Thyroid gland (tissue), 4 donors: ENCODE measurements at regions not wholly inside any gene's neighbourhood (a gene's known extent, or its start where the extent isn't known, plus 50 kb on each side); places are given as distances from the start of the nearest gene placed in this dataset.

Experiments
- CTCF ChIP-seq, 6 experiments: fragments of 200-600 bp in 3 of 6; fragments of 450-650 bp in 3 of 6; sonication (generic) in 3 of 6; IDR thresholded peaks; one replicate each; pipeline ENCODE4 v1.5.1; 2016 to 2019; ENCODE audit warnings: antibody characterized with exemption in 6 of 6, mild to moderate bottlenecking in 2 of 6, inconsistent platforms in 1 of 6, moderate library complexity in 1 of 6
- POLR2A ChIP-seq, 2 donors: fragments of 450-650 bp; IDR thresholded peaks; one replicate each; pipeline ENCODE4 v1.6.1; 2017; ENCODE audit warnings: antibody characterized with exemption in 2 of 2, mild to moderate bottlenecking in 2 of 2, moderate library complexity in 1 of 2

- TF ChIP-seq CTCF (IDR thresholded peaks at IDR 0.05): no peak
- TF ChIP-seq POLR2A (IDR thresholded peaks at IDR 0.05): no peak
Observed at GRCh38 chr4:165606465-165607205, 227.8 kb downstream of the CPE start.
